ENCODE measurements at regions not wholly inside any gene's neighbourhood (a gene's known extent, or its start where the extent isn't known, plus 50 kb on each side); places are given as distances from the start of the nearest gene placed in this dataset.

- TF ChIP-seq CTCF (IDR thresholded peaks at IDR 0.05) = no peak
- no peak for TF ChIP-seq EZH2 (IDR thresholded peaks at IDR 0.05; ENCODE audit: borderline replicate concordance, insufficient read depth, low read depth, low read length, poor library complexity, severe bottlenecking)
Observed at GRCh38 chr22:49052023-49052538, 775.6 kb downstream of the BRD1 start.
